ENCODE measurements at regions not wholly inside any gene's neighbourhood (a gene's known extent, or its start where the extent isn't known, plus 50 kb on each side); places are given as distances from the start of the nearest gene placed in this dataset.

- H3K36me3 ChIP-seq (ENCODE audit: insufficient read depth, low read length), result no peaks in the 10 kb centered on the region
- no peak overlapping the region for H3K27ac Mint-ChIP-seq
- H3K4me1 Mint-ChIP-seq, result no peaks in the 10 kb centered on the region
- H3K4me3 ChIP-seq (ENCODE audit: low read length in 2 of 2), result no peak overlapping the region
- no peaks in the 10 kb centered on the region for H3K36me3 Mint-ChIP-seq
- H3K9me3 ChIP-seq (ENCODE audit: control insufficient read depth in 1 of 2, low read length in 2 of 2), result no peaks in the 10 kb centered on the region
- intact Hi-C loops (cut with micrococcal nuclease), result no loop called here
- no peaks in the 10 kb centered on the region for H3K27me3 Mint-ChIP-seq
- ChIA-PET CTCF (ENCODE audit: partially characterized antibody) (no interaction called here), POLR2A (ENCODE audit: partially characterized antibody) (no interaction called here)
- H3K4me3 Mint-ChIP-seq, result no peak overlapping the region
- H3K27ac ChIP-seq (ENCODE audit: low read depth, low read length), result no peak overlapping the region
- no peaks in the 10 kb centered on the region for H3K27me3 ChIP-seq (ENCODE audit: insufficient read depth, low read length)
- H3K9me3 Mint-ChIP-seq, result peaks cover 4 to 15% (median 7%) of the 10 kb centered on the region in 8 donors
- no peak for DNase-seq
- no peaks in the 10 kb centered on the region for H3K4me1 ChIP-seq (ENCODE audit: insufficient read depth, low read length)
Measured at GRCh38 chr18:39886136-39886535, 2068.9 kb upstream of the PIK3C3 start.

GRCh38 chr18:39872651-39873050, 2082.4 kb upstream of the PIK3C3 start:
- Histone ChIP-seq H3K4me3 (ENCODE audit: low read length in 2 of 2) (no peak overlapping the region), H3K36me3 (ENCODE audit: insufficient read depth, low read length) (no peaks in the 10 kb centered on the region), H3K4me1 (ENCODE audit: insufficient read depth, low read length) (no peaks in the 10 kb centered on the region), H3K9me3 (ENCODE audit: control insufficient read depth in 1 of 2, low read length in 2 of 2) (no peaks in the 10 kb centered on the region), H3K27me3 (ENCODE audit: insufficient read depth, low read length) (no peaks in the 10 kb centered on the region), H3K27ac (ENCODE audit: low read depth, low read length) (no peak overlapping the region)
- DNase-seq, result no peak
- Mint-ChIP-seq H3K4me3 (no peak overlapping the region), H3K36me3 (no peaks in the 10 kb centered on the region), H3K9me3 (peaks cover 0 to 12% (median 4%) of the 10 kb centered on the region in 8 donors), H3K27me3 (no peaks in the 10 kb centered on the region), H3K4me1 (no peaks in the 10 kb centered on the region), H3K27ac (no peak overlapping the region)
- ChIA-PET CTCF (ENCODE audit: partially characterized antibody) (no interaction called here), POLR2A (ENCODE audit: partially characterized antibody) (no interaction called here)
- intact Hi-C loops (cut with micrococcal nuclease), result no loop called here

DNA sequence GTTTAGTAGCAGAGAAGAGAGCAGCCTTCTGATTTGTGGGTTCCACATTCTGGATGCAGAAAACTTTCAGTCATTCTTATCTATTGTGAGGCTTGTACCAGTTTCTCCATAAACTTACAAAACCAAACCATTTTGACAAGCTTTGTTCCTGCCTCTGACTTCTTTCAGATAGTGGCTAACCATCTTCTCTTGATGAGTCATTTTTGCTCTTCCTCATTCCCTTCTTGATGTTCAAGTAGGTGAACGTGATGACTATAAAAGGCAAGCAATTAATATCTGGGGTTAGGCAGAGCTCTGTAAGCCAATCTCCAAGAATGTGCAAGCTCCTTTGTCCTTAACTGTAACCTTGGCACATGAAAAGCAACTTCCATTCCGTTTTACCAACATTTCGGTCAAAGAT, 2083.1 kb upstream of the PIK3C3 start:
- Mint-ChIP-seq H3K27ac (no peak overlapping the region), H3K27me3 (no peaks in the 10 kb centered on the region), H3K9me3 (peaks cover 2 to 12% (median 4%) of the 10 kb centered on the region in 8 donors), H3K4me1 (no peaks in the 10 kb centered on the region), H3K36me3 (no peaks in the 10 kb centered on the region), H3K4me3 (no peak overlapping the region)
- Histone ChIP-seq H3K36me3 (ENCODE audit: insufficient read depth, low read length) (no peaks in the 10 kb centered on the region), H3K27ac (ENCODE audit: low read depth, low read length) (no peak overlapping the region), H3K4me1 (ENCODE audit: insufficient read depth, low read length) (no peaks in the 10 kb centered on the region), H3K4me3 (ENCODE audit: low read length in 2 of 2) (no peak overlapping the region), H3K9me3 (ENCODE audit: control insufficient read depth in 1 of 2, low read length in 2 of 2) (no peaks in the 10 kb centered on the region), H3K27me3 (ENCODE audit: insufficient read depth, low read length) (no peaks in the 10 kb centered on the region)
- DNase-seq, result no peak
- POLR2A ChIA-PET (ENCODE audit: partially characterized antibody), result no interaction called here
- intact Hi-C loops (cut with micrococcal nuclease), result no loop called here
- CTCF ChIA-PET (ENCODE audit: partially characterized antibody), result no interaction called here

GRCh38 chr18:39870591-39870990, 2084.4 kb upstream of the PIK3C3 start:
- Mint-ChIP-seq H3K36me3 (no peaks in the 10 kb centered on the region), H3K9me3 (peaks cover 2 to 13% (median 5%) of the 10 kb centered on the region in 8 donors), H3K4me1 (no peaks in the 10 kb centered on the region), H3K4me3 (no peak overlapping the region), H3K27ac (no peak overlapping the region), H3K27me3 (no peaks in the 10 kb centered on the region)
- H3K4me1 ChIP-seq (ENCODE audit: insufficient read depth, low read length), result no peaks in the 10 kb centered on the region
- CTCF ChIA-PET (ENCODE audit: partially characterized antibody), result no interaction called here
- H3K27ac ChIP-seq (ENCODE audit: low read depth, low read length), result no peak overlapping the region
- POLR2A ChIA-PET (ENCODE audit: partially characterized antibody), result no interaction called here
- DNase-seq, result no peak
- intact Hi-C loops (cut with micrococcal nuclease), result no loop called here
- no peaks in the 10 kb centered on the region for H3K36me3 ChIP-seq (ENCODE audit: insufficient read depth, low read length)
- H3K9me3 ChIP-seq (ENCODE audit: control insufficient read depth in 1 of 2, low read length in 2 of 2), result no peaks in the 10 kb centered on the region
- H3K27me3 ChIP-seq (ENCODE audit: insufficient read depth, low read length), result no peaks in the 10 kb centered on the region
- no peak overlapping the region for H3K4me3 ChIP-seq (ENCODE audit: low read length in 2 of 2)

GRCh38 chr18:39863916-39864315, 2091.1 kb upstream of the PIK3C3 start:
- no peaks in the 10 kb centered on the region for H3K9me3 ChIP-seq (ENCODE audit: control insufficient read depth in 1 of 2, low read length in 2 of 2)
- Mint-ChIP-seq H3K27ac (no peak overlapping the region), H3K36me3 (no peaks in the 10 kb centered on the region), H3K4me1 (no peaks in the 10 kb centered on the region), H3K27me3 (no peaks in the 10 kb centered on the region), H3K9me3 (peaks cover 2 to 26% (median 5%) of the 10 kb centered on the region in 8 donors), H3K4me3 (no peak overlapping the region)
- H3K27ac ChIP-seq (ENCODE audit: low read depth, low read length), result no peak overlapping the region
- intact Hi-C loops (cut with micrococcal nuclease), result no loop called here
- no peak overlapping the region for H3K4me3 ChIP-seq (ENCODE audit: low read length in 2 of 2)
- ChIA-PET POLR2A (ENCODE audit: partially characterized antibody) (no interaction called here), CTCF (ENCODE audit: partially characterized antibody) (no interaction called here)
- DNase-seq, result no peak
- H3K4me1 ChIP-seq (ENCODE audit: insufficient read depth, low read length), result no peaks in the 10 kb centered on the region
- H3K27me3 ChIP-seq (ENCODE audit: insufficient read depth, low read length), result no peaks in the 10 kb centered on the region
- no peaks in the 10 kb centered on the region for H3K36me3 ChIP-seq (ENCODE audit: insufficient read depth, low read length)

GRCh38 chr18:39862341-39862740, 2092.7 kb upstream of the PIK3C3 start:
- H3K9me3 ChIP-seq (ENCODE audit: control insufficient read depth in 1 of 2, low read length in 2 of 2), result no peaks in the 10 kb centered on the region
- CTCF ChIA-PET (ENCODE audit: partially characterized antibody), result no interaction called here
- Mint-ChIP-seq H3K27ac (no peak overlapping the region), H3K4me3 (no peak overlapping the region), H3K9me3 (peaks cover 2 to 24% (median 5%) of the 10 kb centered on the region in 8 donors), H3K27me3 (no peaks in the 10 kb centered on the region), H3K36me3 (no peaks in the 10 kb centered on the region), H3K4me1 (no peaks in the 10 kb centered on the region)
- POLR2A ChIA-PET (ENCODE audit: partially characterized antibody), result no interaction called here
- no peaks in the 10 kb centered on the region for H3K4me1 ChIP-seq (ENCODE audit: insufficient read depth, low read length)
- intact Hi-C loops (cut with micrococcal nuclease), result no loop called here
- no peak overlapping the region for H3K4me3 ChIP-seq (ENCODE audit: low read length in 2 of 2)
- no peak overlapping the region for H3K27ac ChIP-seq (ENCODE audit: low read depth, low read length)
- H3K27me3 ChIP-seq (ENCODE audit: insufficient read depth, low read length), result no peaks in the 10 kb centered on the region
- DNase-seq, result no peak
- no peaks in the 10 kb centered on the region for H3K36me3 ChIP-seq (ENCODE audit: insufficient read depth, low read length)

DNA sequence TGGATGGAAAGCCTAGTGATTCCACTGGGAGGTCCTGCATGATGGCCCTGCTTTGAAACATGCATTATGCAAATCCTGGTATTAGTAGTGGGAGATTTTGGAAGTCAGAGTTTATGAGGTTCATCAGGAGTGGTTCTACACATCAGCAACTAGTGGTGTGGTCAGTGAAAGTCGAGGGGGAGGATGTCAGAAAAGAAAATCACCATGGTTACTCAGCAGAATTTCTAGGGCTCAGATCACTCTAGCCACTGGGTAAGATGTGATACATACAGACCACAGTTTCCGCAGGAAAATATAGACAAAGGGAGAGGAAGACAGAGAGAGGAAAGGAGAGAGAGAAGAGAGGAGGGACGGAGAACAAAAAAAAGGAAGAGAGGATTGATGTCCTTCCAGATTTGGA, 2100.7 kb upstream of the PIK3C3 start:
- Mint-ChIP-seq H3K27me3 (no peaks in the 10 kb centered on the region), H3K36me3 (no peaks in the 10 kb centered on the region), H3K9me3 (peaks cover 2 to 16% (median 5%) of the 10 kb centered on the region in 8 donors), H3K4me3 (no peak overlapping the region), H3K4me1 (no peaks in the 10 kb centered on the region), H3K27ac (no peak overlapping the region)
- POLR2A ChIA-PET (ENCODE audit: partially characterized antibody), result no interaction called here
- Histone ChIP-seq H3K4me1 (ENCODE audit: insufficient read depth, low read length) (no peaks in the 10 kb centered on the region), H3K4me3 (ENCODE audit: low read length in 2 of 2) (no peak overlapping the region), H3K27ac (ENCODE audit: low read depth, low read length) (no peak overlapping the region), H3K36me3 (ENCODE audit: insufficient read depth, low read length) (no peaks in the 10 kb centered on the region), H3K9me3 (ENCODE audit: control insufficient read depth in 1 of 2, low read length in 2 of 2) (no peaks in the 10 kb centered on the region), H3K27me3 (ENCODE audit: insufficient read depth, low read length) (no peaks in the 10 kb centered on the region)
- intact Hi-C loops (cut with micrococcal nuclease), result no loop called here
- CTCF ChIA-PET (ENCODE audit: partially characterized antibody), result no interaction called here
- DNase-seq, result no peak

DNA sequence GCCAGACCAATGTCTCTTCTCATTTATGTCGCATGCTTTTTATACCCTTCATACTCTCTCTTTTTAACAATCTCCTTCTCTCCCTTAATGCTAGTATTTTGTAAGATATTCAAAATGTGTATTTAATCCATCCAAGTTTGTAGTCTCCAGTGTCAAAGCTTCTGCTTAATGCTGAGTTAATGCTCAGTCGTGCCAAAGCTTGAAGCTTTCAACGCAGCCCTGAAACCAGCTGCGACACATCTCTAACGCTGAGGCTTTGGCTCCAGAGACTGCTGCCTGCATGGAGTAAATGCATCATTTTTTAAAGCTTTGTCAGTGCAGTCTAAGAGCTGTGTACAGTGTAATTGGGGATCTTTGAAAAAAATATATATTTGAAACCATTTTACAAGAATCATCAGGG, 2108.8 kb upstream of the PIK3C3 start:
- Histone ChIP-seq H3K4me1 (ENCODE audit: insufficient read depth, low read length) (no peaks in the 10 kb centered on the region), H3K36me3 (ENCODE audit: insufficient read depth, low read length) (no peaks in the 10 kb centered on the region), H3K27ac (ENCODE audit: low read depth, low read length) (no peak overlapping the region), H3K9me3 (ENCODE audit: control insufficient read depth in 1 of 2, low read length in 2 of 2) (no peaks in the 10 kb centered on the region), H3K27me3 (ENCODE audit: insufficient read depth, low read length) (no peaks in the 10 kb centered on the region), H3K4me3 (ENCODE audit: low read length in 2 of 2) (no peak overlapping the region)
- H3K27me3 Mint-ChIP-seq, result peaks cover 3 to 4% of the 10 kb centered on the region in 2 donors
- ChIA-PET POLR2A (ENCODE audit: partially characterized antibody) (no interaction called here), CTCF (ENCODE audit: partially characterized antibody) (no interaction called here)
- no peak overlapping the region for H3K4me3 Mint-ChIP-seq
- peaks cover 1 to 18% (median 3%) of the 10 kb centered on the region in 8 donors for H3K9me3 Mint-ChIP-seq
- peaks cover 0 to 1% (median 0%) of the 10 kb centered on the region in 4 donors for H3K4me1 Mint-ChIP-seq
- intact Hi-C loops (cut with micrococcal nuclease), result no loop called here
- no peaks in the 10 kb centered on the region for H3K36me3 Mint-ChIP-seq
- H3K27ac Mint-ChIP-seq, result no peak overlapping the region
- DNase-seq, result no peak

Data from CD4-positive, alpha-beta memory T cell (primary cell).